ENCODE measurements at regions not wholly inside any gene's neighbourhood (a gene's known extent, or its start where the extent isn't known, plus 50 kb on each side); places are given as distances from the start of the nearest gene placed in this dataset.
"Not testable (repeated sequence)": the region's sequence is repeated elsewhere in the genome, so short reads cannot be mapped to it uniquely, and the experiment has no call there.

GRCh38 chr2:215889240-215889969 is 123.9 kb downstream of the MREG start:
- TF ChIP-seq EZH2 (IDR thresholded peaks at IDR 0.05; ENCODE audit: insufficient read depth, poor library complexity, severe bottlenecking); EZH2phosphoT487 (IDR thresholded peaks at IDR 0.05; ENCODE audit: insufficient read depth, low read depth): not testable (repeated sequence)
